HG02981 (cell line): ENCODE measurements at regions not wholly inside any gene's neighbourhood (a gene's known extent, or its start where the extent isn't known, plus 50 kb on each side); places are given as distances from the start of the nearest gene placed in this dataset.
"Not testable (repeated sequence)": the region's sequence is repeated elsewhere in the genome, so short reads cannot be mapped to it uniquely, and the experiment has no call there.

Experiments used
- ATAC-seq: cut with Tn5 transposase; IDR thresholded peaks from one replicate; pipeline ENCODE4 v1.9.1; 2021; ENCODE audit warnings: mild to moderate bottlenecking, moderate library complexity; ENCODE audit not compliant: unreplicated experiment

DNA sequence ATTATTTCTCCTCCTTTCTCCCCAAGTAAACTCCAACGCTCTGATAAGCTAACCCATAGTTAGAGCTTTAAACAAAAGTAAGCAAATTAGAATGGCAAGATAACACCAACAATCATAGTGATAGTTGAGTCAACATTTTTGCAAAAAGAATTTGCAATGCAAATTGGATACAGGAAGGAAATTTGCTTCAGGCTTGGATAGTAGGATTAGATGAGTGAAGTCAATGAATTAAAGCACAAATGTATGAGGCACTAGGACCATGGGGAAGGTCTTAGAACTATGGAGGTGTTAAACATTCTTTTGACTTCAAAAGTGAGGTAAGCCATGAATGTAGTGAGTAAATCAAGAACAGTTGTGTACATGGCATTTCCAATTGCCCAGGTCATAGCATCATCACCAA is 289.8 kb upstream of the GRAMD2B start:
- no peak for ATAC-seq

DNA sequence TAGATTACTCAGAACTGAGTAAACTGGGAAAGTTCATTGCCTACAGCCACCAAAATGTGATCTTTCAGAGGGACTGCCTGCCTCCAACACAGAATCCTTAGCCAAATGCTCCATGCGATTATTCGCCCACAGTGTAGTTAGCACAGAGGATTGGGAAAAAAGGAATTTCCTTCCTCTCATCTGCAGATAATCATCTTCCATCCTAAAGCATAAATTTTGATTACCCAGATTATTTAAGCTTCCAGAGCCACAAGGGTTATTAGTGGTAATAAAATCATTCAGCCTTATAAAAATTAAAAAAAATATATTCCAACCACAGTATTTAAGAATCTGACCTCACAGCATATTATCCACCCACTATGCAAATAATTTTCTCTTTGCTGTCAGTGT is 285.3 kb upstream of the GRAMD2B start:
- no peak for ATAC-seq

DNA sequence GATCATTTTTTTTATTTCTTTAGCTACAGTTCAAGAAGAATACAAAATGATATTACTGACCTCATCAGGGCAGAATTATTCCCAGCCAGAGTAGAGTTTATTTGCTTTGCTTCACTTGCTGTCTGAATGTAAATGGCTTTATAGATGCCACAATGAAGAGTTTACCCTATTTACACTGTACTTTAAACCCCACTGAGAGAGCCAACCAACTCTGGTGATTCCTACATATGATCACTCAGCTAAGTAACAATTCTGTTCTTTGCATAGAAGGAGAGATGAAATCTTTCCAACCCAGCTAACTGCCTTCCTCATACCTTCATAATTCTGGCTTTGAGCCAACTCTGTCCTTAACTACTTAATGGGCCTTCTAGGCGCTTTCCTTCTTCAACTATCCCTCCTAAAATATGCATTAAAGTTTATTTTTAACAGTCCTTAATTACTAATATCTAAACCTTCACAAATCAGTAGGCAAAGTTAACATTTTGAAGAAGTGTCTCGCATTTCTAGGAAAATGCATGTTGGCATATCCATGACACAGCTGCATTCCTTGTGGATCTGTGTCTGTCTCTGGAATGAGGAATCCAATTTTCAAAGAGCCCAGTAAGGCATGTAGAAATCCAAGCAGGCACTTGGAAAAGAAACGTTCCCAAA is 284.8 kb upstream of the GRAMD2B start:
- no peak for ATAC-seq

DNA sequence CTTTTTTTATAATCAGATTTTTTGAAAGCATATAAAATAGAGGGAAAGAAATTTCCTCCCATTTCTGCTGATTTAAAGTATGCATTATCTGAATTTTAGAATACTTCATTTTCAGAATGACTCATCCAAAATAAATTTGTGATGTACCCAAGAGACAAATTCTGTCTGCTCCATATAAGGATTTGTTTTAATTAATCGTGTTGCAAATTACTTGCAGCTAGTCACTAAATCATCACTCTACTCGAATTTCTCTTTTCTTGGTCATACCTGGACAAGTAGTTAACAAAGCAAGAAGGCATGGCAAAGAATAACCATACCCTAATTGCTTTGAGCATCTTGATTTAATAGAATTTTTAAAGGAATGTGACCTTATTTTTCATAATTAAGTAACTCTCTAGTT is 284.1 kb upstream of the GRAMD2B start:
- ATAC-seq, result no peak

DNA sequence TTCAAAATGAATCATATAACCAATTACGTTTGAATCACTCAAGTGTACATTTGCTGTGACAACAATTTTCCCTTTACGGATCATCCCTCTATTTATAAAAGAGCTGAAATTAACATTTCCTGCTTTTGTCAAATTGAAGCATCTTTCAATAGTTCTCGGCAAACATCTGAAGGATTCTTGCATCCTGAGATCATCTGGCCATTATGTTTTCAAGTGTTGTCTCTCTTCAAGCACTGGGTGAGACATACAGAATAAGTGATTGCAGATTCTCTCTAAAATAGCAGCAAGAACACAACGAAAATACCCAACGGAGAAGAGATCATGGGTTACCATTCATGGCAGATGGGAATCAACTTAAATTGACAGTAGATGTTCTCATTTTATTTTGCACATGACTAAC is 283.4 kb upstream of the GRAMD2B start:
- ATAC-seq, result no peak

DNA sequence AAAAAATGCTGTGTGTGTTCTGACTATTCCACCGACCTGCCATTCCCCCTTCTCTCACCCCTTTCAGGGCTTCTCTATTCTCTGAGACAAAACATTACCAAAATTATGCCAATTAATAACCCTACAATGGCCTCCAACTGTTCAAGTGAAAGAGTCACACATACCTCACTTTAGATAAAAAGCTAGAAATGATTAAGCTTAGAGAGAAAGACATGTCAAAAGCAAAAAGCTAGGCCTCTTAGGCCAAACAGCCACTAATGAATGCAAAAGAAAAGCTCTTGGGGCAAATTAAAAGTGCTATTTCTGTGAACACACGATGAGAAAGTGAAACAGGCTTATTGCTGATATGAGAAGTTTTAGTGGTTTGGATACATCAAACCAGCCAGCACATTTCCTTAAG is 279.6 kb upstream of the GRAMD2B start:
- ATAC-seq, result no peak

DNA sequence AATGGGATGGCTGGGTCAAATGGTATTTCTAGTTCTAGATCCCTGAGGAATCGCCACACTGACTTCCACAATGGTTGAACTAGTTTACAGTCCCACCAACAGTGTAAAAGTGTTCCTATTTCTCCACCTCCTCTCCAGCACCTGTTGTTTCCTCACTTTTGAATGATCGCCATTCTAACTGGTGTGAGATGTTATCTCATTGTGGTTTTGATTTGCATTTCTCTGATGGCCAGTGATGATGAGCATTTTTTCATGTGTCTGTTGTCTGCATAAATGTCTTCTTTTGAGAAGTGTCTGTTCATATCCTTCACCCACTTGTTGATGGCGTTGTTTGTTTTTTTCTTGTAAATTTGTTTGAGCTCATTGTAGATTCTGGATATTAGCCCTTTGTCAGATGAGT is 272.9 kb upstream of the GRAMD2B start:
- ATAC-seq, result not testable (repeated sequence)

DNA sequence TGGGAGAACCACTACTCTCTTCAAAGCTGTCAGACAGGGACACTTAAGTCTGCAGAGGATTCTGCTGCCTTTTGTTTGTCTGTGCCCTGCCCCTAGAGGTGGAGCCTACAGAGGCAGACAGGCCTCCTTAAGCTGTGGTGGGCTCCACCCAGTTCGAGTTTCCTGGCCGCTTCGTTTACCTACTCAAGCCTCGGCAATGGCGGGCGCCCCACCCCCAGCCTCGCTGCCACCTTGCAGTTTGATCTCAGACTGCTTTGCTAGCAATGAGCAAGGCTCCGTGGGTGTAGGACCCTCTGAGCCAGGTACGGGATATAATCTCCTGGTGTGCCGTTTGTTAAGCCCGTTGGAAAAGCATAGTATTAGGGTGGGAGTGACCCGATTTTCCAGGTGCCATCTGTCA is 267.9 kb upstream of the GRAMD2B start:
- ATAC-seq, result not testable (repeated sequence)

DNA sequence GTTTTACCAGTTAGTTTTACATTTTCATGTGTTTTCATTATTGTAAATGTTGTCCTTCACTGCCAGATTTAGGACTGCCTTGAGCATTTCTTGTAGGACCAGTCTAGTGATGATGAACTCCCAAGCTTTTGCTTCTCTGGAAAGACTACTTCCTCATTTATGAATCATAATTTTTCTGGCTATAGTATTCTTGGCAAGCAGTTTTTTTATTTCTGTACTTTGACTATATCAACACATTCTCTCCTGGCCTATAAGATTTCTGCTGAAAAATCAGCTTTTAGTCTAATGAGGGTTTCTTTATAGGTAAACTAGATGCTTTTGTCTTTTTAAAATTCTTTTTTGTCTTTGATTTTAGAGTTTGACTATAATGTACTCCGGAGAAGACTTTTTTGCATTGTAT is 256.8 kb upstream of the GRAMD2B start:
- no peak for ATAC-seq

DNA sequence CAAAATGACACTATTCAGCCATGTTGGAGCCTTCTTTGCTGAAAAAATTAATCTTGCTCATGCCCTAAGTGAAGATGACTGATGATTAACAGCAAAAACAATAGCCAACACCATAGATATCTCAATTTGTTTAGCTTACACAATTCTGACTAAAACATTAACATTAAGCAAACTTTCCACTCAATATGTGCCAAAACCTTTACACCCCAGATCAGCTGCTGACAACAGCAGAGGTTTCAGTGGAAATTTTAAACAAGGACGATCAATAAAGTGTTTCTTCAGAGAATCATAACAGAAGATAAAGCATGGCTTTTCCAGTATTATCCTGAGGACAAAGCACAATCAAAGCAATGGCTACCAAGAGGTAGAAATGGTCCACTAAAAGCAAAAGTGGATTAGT is 254.4 kb upstream of the GRAMD2B start:
- no peak for ATAC-seq

DNA sequence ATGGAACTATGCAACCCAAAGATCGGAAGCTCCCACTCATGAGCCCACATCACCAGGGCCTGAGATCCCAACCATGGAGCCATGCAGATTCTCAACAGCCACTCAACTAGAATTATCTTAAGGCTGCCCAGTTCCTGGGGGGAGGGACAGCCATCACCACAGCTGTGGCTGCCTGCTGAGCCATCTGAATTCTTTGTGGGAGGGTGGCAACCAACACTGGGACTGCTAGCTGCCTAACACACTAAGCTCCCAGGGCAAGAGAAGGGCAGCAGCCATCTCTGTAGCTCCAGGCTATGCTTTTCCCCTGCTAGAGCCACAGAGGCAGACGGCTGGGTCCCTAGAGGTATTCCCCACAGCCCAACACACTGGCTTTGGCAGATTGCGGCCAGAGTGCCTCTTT is 251.3 kb upstream of the GRAMD2B start:
- no peak for ATAC-seq

DNA sequence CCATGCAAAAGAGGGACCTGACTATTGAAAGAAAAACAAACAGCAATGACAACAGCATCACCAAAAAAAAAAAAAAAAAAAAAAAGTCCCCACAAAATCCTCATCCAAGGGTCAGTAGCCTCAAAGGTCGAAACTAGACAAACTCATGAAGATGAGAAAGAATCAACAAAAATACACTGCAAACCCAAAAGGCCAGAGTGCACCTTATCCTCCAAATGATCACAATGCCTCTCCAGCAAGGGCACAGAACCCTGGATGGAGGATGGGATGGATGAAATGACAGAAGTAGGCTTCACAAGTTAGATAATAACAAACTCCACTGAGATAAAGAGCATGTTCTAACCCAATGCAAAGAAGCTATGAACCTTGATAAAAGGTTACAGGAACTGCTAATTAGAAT is 250.4 kb upstream of the GRAMD2B start:
- no peak for ATAC-seq

DNA sequence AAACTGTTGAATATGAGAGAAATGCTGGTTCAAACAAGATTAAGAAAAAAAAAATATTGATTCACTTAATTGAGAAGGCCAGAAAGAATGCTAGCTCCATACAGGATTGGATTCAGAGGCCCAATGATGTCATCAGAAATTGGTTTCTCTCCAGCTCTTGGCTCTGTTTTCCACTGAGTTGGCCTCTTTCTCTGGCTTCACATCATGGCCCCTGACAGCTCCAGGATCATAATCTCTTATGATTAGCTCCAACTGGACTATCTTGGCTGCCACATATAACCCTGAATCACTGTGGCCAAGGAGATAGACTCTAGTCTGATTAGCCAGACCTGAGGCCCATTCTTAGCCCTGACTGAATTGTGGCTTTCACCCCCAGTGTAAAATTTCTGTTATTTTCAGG is 244.7 kb upstream of the GRAMD2B start:
- ATAC-seq, result no peak

DNA sequence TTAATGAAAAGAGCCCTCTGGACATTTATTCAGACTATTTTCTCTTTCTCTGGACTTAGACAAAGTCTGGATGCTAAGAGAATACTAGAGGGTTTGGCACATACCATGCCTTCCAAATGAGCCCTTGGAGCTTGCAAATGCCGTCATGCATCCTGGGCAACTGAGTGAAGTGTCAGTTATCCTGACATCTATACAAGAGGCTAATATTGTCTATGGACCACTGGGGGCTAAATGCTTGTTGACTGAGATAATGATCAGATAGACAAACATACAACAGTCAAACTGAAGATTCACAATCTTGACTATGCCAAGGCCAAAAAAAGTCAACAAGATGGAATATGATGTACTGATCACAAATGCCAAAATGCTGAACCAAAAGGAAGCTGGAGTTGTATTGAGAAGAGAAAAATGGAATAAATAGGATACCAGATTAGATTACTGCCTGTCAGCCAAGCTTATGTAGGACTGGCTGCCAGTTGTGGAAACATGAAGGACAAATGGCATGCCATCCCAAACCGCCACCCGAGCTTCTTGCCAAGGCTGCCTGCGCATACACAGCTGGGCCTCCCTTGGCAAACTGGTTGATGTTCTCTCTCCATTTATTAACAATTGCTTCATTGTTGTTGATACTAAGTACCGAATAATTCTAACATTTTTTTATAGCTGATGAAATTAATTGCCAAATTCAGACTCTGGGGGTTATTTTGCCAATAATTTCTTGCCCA is 240.1 kb upstream of the GRAMD2B start:
- no peak for ATAC-seq

DNA sequence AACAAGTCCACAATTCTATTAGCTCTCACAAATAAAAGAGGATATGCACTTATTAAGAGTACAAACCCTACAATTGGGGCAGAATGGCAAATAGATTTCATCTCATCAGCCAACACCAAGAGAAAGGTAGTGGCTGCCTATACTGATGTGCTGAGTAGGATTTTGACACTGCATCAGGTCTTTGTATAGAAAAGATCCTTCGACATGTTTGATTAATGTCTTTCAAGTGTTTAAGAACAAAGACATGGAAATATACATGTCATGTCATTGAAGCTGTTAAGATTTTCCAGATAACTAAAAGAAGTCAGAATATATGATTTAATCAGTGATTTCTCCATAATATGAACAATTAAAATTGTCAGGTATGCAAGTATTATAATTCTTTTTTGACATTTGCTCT is 238.7 kb upstream of the GRAMD2B start:
- no peak for ATAC-seq

DNA sequence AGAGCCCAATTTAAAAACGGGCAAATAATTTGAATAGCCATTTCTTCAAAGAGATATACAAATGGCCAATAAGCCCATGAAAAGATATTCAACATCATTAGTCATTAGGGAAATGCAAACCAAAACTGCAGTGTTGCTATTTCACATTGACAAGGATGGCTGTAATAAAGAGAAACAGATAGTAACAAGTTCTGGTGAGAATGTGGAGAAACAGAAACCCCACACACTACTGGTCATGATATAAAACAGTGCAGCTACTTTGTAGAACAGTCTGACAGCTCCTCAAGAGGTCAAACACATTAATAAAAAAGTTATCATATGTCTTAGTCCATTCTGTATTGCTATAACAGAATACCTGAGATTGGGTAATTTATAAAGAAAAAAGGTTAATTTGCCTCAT is 237.0 kb upstream of the GRAMD2B start:
- no peak for ATAC-seq

DNA sequence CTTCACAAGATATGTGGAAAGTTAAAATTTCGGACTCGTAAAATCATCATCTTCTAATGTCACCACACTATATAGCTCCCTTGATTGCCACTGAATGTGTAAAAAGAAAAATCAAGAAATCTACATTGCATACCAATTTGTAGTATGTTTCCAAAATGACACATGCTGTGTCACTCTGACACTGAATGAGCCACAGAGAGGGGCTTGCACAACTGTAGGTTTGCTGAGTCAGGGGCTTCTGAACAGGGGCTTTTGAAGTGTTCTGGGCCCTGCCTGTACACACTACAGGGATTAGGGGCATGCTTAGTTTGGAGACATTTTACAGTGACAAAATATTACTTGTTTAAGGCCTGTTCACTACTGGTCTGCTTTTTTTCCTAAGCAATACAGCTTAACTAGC is 234.4 kb upstream of the GRAMD2B start:
- ATAC-seq, result no peak

DNA sequence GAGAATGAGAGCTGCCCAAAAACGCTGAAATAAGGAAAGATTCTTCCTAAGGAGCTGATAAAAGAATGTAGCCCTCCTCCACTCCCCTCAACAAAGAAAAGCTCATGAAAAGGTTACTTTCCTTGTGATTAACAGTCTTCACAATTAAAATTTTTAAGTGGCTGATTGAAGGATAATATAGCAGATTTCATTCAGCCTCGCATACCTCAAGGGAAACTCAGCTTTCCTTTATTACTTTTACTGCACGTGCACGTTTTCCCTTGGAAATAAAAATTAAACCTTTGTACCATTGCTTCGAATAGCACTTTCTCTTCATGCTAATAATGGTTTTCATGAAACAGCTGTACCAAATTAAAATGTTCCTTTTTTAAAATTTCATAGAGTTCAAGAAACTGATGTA is 234.0 kb upstream of the GRAMD2B start:
- ATAC-seq, result no peak

DNA sequence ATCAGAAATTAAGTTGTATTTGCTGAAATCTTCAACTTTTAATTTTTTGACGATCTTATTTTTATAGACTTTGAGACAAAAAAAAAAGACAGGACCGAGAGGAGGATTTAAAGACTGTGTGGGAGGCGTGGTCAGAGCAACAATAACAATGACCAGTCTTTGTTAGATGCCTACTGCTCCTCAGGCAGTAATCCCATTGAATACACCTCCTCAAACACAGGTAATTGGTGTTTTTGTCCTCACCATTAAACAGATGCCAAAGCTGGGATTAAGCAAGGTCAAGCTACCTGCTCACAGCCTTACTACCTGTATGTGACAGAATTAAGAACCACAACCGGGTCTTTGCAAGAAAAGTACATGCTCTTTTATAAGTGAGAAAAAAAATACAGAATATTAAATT is 233.3 kb upstream of the GRAMD2B start:
- no peak for ATAC-seq

DNA sequence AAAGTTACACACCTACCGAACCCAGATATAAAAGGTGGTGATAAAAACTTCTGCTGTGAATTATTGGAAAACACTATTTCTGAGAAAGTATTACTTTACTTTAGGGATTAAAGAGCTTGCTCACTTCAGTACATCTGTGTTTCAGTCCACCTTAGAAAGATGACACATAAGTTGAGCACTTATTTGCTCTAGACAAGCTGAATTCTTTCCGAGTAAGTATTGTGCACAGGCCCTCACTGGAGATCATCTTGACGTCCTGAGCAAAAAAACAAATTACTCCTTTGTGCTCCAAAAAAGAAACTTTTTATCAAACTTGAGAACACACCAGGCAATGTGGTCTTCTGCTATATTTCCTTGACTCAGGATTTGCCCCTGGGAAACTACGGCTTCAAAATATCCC is 231.0 kb upstream of the GRAMD2B start:
- ATAC-seq, result no peak

DNA sequence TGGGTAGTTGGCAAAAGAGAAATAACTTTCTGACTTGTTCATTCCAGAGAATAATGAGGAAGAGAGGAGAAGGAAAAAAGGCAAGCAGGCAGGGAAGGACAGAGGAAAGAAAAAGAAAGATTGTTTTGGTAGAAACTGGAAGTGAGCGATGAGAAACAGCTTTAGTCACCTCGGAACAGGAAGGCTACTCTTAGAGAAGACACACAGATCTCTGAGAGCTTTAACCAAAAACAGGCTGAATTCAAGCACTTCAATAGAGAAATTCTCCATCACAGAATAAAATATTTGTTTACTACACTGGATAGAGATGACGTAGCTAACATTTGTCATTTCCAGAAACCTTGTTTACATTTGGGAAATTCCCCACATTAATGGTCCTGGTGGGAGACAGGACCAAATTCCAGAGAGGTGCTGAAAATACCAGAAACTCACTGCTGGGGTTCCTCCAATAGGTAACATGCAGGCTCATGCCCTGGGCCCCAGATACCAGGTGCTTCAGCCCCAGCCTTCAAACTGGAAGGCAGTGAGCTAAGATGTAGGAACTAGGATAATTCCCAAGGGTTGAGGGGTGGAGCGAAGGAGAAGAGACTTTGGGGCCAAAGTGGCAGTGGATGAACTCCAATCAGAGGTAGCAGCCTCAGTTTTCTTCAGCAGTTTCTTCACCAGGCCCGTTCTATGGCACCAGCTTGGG is 227.7 kb upstream of the GRAMD2B start:
- ATAC-seq, result no peak

DNA sequence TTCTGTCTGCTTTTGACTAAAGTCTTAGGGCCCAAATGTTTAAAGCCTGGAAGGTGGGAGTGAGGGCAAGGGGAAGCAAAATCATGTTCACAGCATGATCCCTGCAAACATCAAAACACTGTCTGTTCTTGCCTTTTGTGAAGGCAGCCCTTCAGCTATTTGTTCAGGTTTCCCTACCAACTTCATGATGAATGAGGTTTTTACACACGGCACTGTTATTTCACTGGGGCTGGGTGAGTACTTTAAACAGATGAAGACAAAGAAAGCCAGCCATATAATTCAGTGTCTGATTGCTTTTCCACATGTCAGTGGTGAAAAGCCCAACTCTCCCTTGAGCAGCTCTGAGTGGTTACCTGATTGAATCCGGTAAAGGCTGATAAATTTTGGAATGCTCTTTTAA is 224.7 kb upstream of the GRAMD2B start:
- no peak for ATAC-seq
